Thyroid gland (tissue), 4 donors: ENCODE measurements at regions not wholly inside any gene's neighbourhood (a gene's known extent, or its start where the extent isn't known, plus 50 kb on each side); places are given as distances from the start of the nearest gene placed in this dataset.

ENCODE experiments used
- CTCF ChIP-seq, 6 experiments: fragments of 200-600 bp in 3 of 6; fragments of 450-650 bp in 3 of 6; sonication (generic) in 3 of 6; IDR thresholded peaks; one replicate each; pipeline ENCODE4 v1.5.1; 2016 to 2019; ENCODE audit warnings: antibody characterized with exemption in 6 of 6, mild to moderate bottlenecking in 2 of 6, inconsistent platforms in 1 of 6, moderate library complexity in 1 of 6
- POLR2A ChIP-seq, 2 donors: fragments of 450-650 bp; IDR thresholded peaks; one replicate each; pipeline ENCODE4 v1.6.1; 2017; ENCODE audit warnings: antibody characterized with exemption in 2 of 2, mild to moderate bottlenecking in 2 of 2, moderate library complexity in 1 of 2

- TF ChIP-seq CTCF (IDR thresholded peaks at IDR 0.05) = no peak
- no peak for TF ChIP-seq POLR2A (IDR thresholded peaks at IDR 0.05)
Observed at GRCh38 chr2:172333978-172334330, 93.4 kb upstream of the ITGA6 start.
